Gastrocnemius medialis (tissue), 4 donors: ENCODE measurements at regions not wholly inside any gene's neighbourhood (a gene's known extent, or its start where the extent isn't known, plus 50 kb on each side); places are given as distances from the start of the nearest gene placed in this dataset.
"Not testable (repeated sequence)": the region's sequence is repeated elsewhere in the genome, so short reads cannot be mapped to it uniquely, and the experiment has no call there.

Experiments used
- ATAC-seq, 2 donors: fragments of 150-250 bp; one replicate each; pipeline ENCODE4 v1.9.1; 2016
- DNase-seq, 2 donors: peaks; one replicate each; pipeline ENCODE4 v3.0.0-alpha.2; 2019
- H3K27ac ChIP-seq, 4 donors: fragments of 200-600 bp; sonication (generic); 1 replicate in 1 of 4; 2 replicates in 3 of 4; pipeline ENCODE4 v1.5.1; 2016 to 2018; ENCODE audit warnings: mild to moderate bottlenecking in 2 of 4, moderate library complexity in 1 of 4
- H3K27me3 ChIP-seq, 3 donors: fragments of 200-600 bp; sonication (generic) in 2 of 3; 1 replicate in 1 of 3; 2 replicates in 2 of 3; pipeline versions ENCODE4 v1.5.1 to v1.6.0; 2016 to 2019; ENCODE audit warnings: mild to moderate bottlenecking in 1 of 3, moderate library complexity in 1 of 3
- H3K36me3 ChIP-seq, 2 donors: fragments of 200-600 bp; sonication (generic) in 1 of 2; one replicate each; pipeline ENCODE4 v1.5.1; 2017 to 2018
- H3K4me1 ChIP-seq, 2 donors: fragments of 200-600 bp; sonication (generic) in 1 of 2; one replicate each; pipeline ENCODE4 v1.5.1; 2016 to 2017; ENCODE audit warnings: mild to moderate bottlenecking in 2 of 2
- H3K4me3 ChIP-seq, 4 donors: fragments of 200-600 bp; sonication (generic) in 3 of 4; 1 replicate in 1 of 4; 2 replicates in 3 of 4; pipeline ENCODE4 v1.5.1; 2016 to 2019; ENCODE audit warnings: mild to moderate bottlenecking in 2 of 4
- H3K9me3 ChIP-seq, 3 donors: fragments of 200-600 bp; sonication (generic) in 2 of 3; 1 replicate in 1 of 3; 2 replicates in 2 of 3; pipeline ENCODE4 v1.5.1; 2016 to 2019
- POLR2A ChIP-seq, 2 donors: fragments of 450-650 bp; IDR thresholded peaks; one replicate each; pipeline ENCODE4 v1.6.1; 2017; ENCODE audit warnings: antibody characterized with exemption in 2 of 2, mild to moderate bottlenecking in 2 of 2, moderate library complexity in 2 of 2
- in situ Hi-C, 4 donors: fragments of 200-750 bp; cut with MboI; loops; one replicate each; pipeline versions ENCODE4 v1.15.0 to v1.8.0; 2017; ENCODE audit warnings: low sequenced_read_pairs in 4 of 4
- intact Hi-C: fragments of 100-400 bp; cut with DNase I; formaldehyde crosslinking; loops from one replicate; pipeline ENCODE4 v1.15.1; 2023; ENCODE audit warnings: low total_unique reads
- TF ChIP-seq, protein P1 (sequence below), 5 experiments: fragments of 450-650 bp in 3 of 5; fragments of 200-600 bp in 2 of 5; sonication (generic) in 2 of 5; IDR thresholded peaks in 4 of 5; conservative IDR thresholded peaks in 1 of 5; 1 replicate in 4 of 5; 2 replicates in 1 of 5; pipeline ENCODE4 v1.5.1; 2016 to 2019; ENCODE audit warnings: antibody characterized with exemption in 5 of 5, mild to moderate bottlenecking in 3 of 5, moderate library complexity in 3 of 5

DNA sequence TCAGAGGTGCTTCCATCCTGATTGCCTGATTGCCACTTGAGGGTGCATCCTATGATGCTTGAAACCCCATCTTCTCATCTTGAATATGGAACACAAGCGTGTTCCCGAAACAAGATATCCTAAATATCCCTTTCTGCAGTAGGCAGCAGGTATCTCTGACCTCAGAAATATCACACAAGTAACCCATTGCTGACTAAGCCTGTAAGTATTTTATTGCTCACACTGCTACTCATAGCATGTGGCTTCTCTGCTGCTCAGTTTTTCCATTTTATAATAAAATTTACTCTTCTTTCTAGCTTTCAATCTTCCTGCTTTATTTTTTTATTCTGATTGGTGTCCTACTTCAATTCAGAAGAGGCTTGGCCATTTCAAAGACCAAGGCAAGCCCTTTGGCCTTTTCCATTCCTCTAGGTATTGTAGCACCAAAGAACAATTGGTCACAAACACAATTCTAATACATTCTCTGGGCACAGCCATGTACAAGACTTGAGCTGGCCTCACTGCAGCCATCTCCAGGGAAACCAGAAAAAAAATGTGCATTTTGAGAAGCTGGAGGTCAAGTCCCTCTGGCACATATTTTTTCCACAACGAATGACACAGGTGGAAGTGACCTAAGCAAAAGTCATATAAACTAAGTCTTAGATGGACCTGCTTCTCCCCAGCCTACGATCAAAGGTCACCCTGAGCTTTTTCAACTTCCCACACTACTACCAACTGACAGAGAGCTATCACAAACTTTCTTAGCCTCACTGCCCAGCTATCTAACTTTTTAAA, 107.0 kb downstream of the OR13H1 start:
- peaks cover 0 to 5% (median 5%) of the 10 kb centered on the region in 3 donors for H3K27me3 ChIP-seq
- H3K4me3 ChIP-seq = no peak overlapping the region
- no peaks in the 10 kb centered on the region for H3K4me1 ChIP-seq
- ATAC-seq (no peak), DNase-seq (no peak)
- intact Hi-C loops (no loop called here), in situ Hi-C loops (no loop called here)
- no peaks in the 10 kb centered on the region for H3K9me3 ChIP-seq
- no peaks in the 10 kb centered on the region for H3K36me3 ChIP-seq
- no peak overlapping the region for H3K27ac ChIP-seq
- TF ChIP-seq, protein P1, sequence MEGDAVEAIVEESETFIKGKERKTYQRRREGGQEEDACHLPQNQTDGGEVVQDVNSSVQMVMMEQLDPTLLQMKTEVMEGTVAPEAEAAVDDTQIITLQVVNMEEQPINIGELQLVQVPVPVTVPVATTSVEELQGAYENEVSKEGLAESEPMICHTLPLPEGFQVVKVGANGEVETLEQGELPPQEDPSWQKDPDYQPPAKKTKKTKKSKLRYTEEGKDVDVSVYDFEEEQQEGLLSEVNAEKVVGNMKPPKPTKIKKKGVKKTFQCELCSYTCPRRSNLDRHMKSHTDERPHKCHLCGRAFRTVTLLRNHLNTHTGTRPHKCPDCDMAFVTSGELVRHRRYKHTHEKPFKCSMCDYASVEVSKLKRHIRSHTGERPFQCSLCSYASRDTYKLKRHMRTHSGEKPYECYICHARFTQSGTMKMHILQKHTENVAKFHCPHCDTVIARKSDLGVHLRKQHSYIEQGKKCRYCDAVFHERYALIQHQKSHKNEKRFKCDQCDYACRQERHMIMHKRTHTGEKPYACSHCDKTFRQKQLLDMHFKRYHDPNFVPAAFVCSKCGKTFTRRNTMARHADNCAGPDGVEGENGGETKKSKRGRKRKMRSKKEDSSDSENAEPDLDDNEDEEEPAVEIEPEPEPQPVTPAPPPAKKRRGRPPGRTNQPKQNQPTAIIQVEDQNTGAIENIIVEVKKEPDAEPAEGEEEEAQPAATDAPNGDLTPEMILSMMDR (IDR thresholded peaks at IDR 0.05 in 4 of 5, conservative IDR thresholded peaks at IDR 0.05 in 1 of 5) = no peak
- no peak for TF ChIP-seq POLR2A (IDR thresholded peaks at IDR 0.05)

DNA sequence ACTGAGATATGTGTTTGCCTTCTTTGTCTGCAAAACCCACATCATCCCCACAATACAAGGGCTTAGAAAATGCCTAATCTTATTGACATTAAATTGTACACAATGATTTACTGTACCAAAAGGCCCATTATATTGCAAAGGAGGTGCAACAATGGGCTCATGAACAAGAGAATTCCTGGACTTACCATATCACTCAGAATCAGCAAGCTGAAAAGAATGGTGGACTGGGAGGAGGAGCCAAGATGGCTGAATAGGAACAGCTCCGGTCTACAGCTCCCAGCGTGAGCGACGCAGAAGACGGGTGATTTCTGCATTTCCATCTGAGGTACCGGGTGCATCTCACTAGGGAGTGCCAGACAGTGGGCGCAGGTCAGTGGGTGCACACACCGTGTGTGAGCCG, 119.9 kb downstream of the OR13H1 start:
- in situ Hi-C loops, H3K27ac ChIP-seq, H3K9me3 ChIP-seq, H3K27me3 ChIP-seq, H3K36me3 ChIP-seq, ATAC-seq, DNase-seq, H3K4me3 ChIP-seq, intact Hi-C loops, H3K4me1 ChIP-seq: not testable (repeated sequence)

DNA sequence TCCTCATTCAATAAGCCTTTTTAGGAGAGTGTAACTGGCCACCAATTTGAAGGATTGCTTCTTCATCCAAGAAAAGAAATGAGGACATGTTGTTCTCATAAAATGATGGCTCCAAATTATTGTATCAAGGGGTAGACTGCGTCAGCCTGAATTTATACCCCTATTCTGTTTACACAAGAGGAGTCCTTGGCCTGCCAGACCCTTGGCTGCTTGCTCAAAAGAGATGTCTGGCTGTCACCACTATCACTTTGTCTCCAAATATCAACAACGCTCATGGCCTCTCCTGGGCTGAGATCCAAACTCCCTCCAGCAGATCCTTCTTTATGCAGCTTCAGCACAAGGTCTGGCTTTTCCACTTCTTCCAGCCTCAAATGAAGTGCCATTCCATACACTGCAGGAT, 127.9 kb downstream of the OR13H1 start:
- Histone ChIP-seq H3K27me3 (no peaks in the 10 kb centered on the region), H3K27ac (no peak overlapping the region), H3K4me1 (no peaks in the 10 kb centered on the region), H3K4me3 (no peak overlapping the region), H3K36me3 (no peaks in the 10 kb centered on the region), H3K9me3 (no peaks in the 10 kb centered on the region)
- TF ChIP-seq, protein P1 (IDR thresholded peaks at IDR 0.05 in 4 of 5, conservative IDR thresholded peaks at IDR 0.05 in 1 of 5) = no peak
- TF ChIP-seq POLR2A (IDR thresholded peaks at IDR 0.05) = no peak
- DNase-seq = no peak
- no peak for ATAC-seq
- intact Hi-C loops = no loop called here
- in situ Hi-C loops = no loop called here

DNA sequence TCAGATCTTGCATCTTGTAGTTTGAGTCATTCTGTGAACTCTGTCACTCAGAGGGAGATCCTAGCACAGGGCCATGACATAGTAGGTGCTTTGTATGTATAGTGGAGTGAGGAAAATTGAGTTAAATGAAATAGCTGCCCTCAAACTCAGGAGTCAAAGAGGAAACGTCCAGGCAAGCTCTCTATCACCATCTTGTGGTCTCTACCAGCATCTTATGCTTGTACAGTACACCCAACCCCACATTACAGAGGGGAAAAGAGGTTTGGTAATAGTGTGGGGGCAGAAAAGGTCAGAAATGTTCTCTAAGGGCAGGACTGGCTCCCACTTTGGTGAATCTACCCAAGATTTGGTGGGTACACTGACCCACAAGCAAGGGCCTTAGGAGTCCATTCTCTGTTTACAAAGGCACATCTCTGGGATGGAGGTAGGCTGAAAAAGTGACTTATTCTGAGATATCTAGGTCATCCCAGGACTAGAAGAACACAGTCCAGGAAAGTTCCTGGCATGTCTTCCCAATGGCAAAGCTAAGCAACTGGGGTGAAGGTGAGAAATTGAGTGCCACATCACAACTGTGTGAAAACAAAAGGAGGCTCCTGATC, 131.8 kb downstream of the OR13H1 start:
- Histone ChIP-seq H3K9me3 (no peaks in the 10 kb centered on the region), H3K36me3 (no peaks in the 10 kb centered on the region), H3K4me3 (no peak overlapping the region), H3K27me3 (no peaks in the 10 kb centered on the region), H3K27ac (no peak overlapping the region), H3K4me1 (no peaks in the 10 kb centered on the region)
- in situ Hi-C loops = no loop called here
- ATAC-seq (no peak), DNase-seq (no peak)
- intact Hi-C loops = loop anchor here (5.0 kb wide), 1 partner anchor 698 kb away; no protein-coding TSS in a partner anchor
- TF ChIP-seq, protein P1 (IDR thresholded peaks at IDR 0.05 in 4 of 5, conservative IDR thresholded peaks at IDR 0.05 in 1 of 5) = no peak
- TF ChIP-seq POLR2A (IDR thresholded peaks at IDR 0.05) = no peak
